Caco-2 (cell line): ENCODE measurements at regions not wholly inside any gene's neighbourhood (a gene's known extent, or its start where the extent isn't known, plus 50 kb on each side); places are given as distances from the start of the nearest gene placed in this dataset.

Source experiments
- BruUV-seq: library from RNA; stranded (reverse); fragments of 400-500 nt; replicated peaks from 2 replicates; lab custom pipeline; 2021; lab: Mats Ljungman, UMichigan
- CTCF ChIA-PET: fragments of 300-600 bp; sonication (Branson Sonifier 250); formaldehyde crosslinking; loops from one replicate; lab custom pipeline; 2022; ENCODE audit warnings: antibody characterized with exemption; lab: Charles Lee
- POLR2A ChIA-PET: fragments of 300-600 bp; sonication (Branson Sonifier 250); formaldehyde crosslinking; loops from one replicate; lab custom pipeline; 2022; ENCODE audit warnings: antibody characterized with exemption; lab: Charles Lee
- DNase-seq, 2 experiments: peaks; one replicate each; pipeline versions ENCODE4 v3.0.0 to v3.0.0-alpha.2; 2020 to 2022
- H3K27me3 ChIP-seq: replicated peaks from 2 replicates; pipeline ENCODE4 v1.6.0; 2011; ENCODE audit warnings: low read length; ENCODE audit not compliant: control insufficient read depth, insufficient read depth
- H3K36me3 ChIP-seq: 2 replicates; pipeline ENCODE4 v1.5.1; 2011; ENCODE audit warnings: low read length; ENCODE audit not compliant: control insufficient read depth, insufficient read depth
- H3K4me1 ChIP-seq: fragments of 250-450 bp; sonication (Bioruptor Pico); 2 replicates; pipeline ENCODE4 v1.5.1; 2020; ENCODE audit warnings: mild to moderate bottlenecking
- H3K4me3 ChIP-seq: 2 replicates; pipeline ENCODE4 v1.5.1; 2011; ENCODE audit warnings: low read depth, mild to moderate bottlenecking, control low read depth, low read length
- H3K9me3 ChIP-seq: fragments of 250-450 bp; sonication (Bioruptor Pico); 2 replicates; pipeline ENCODE4 v1.5.1; 2020; ENCODE audit warnings: mild to moderate bottlenecking, moderate library complexity
- H3K27ac Mint-ChIP-seq: one replicate; pipeline ENCODE4 v1.8.0; 2022; ENCODE audit warnings: mixed read lengths; ENCODE audit not compliant: unreplicated experiment
- H3K27me3 Mint-ChIP-seq: one replicate; pipeline ENCODE4 v1.8.0; 2022; ENCODE audit warnings: mixed read lengths; ENCODE audit not compliant: insufficient read depth, unreplicated experiment
- H3K36me3 Mint-ChIP-seq: one replicate; pipeline ENCODE4 v1.8.0; 2022; ENCODE audit warnings: mild to moderate bottlenecking, mixed read lengths; ENCODE audit not compliant: insufficient read depth, unreplicated experiment
- H3K4me1 Mint-ChIP-seq: one replicate; pipeline ENCODE4 v1.8.0; 2022; ENCODE audit warnings: low read depth, mixed read lengths; ENCODE audit not compliant: unreplicated experiment
- H3K4me3 Mint-ChIP-seq: one replicate; pipeline ENCODE4 v1.8.0; 2022; ENCODE audit warnings: mild to moderate bottlenecking, moderate library complexity, mixed read lengths; ENCODE audit not compliant: unreplicated experiment
- H3K9me3 Mint-ChIP-seq: one replicate; pipeline ENCODE4 v1.8.0; 2022; ENCODE audit warnings: mixed read lengths; ENCODE audit not compliant: unreplicated experiment
- CTCF ChIP-seq, 2 experiments: fragments of 200-600 bp in 1 of 2; IDR thresholded peaks; 1 replicate in 1 of 2; 2 replicates in 1 of 2; pipeline versions ENCODE4 v1.5.1 to v1.8.0; 2011 to 2022; ENCODE audit warnings: antibody characterized with exemption in 1 of 2, control low read depth in 1 of 2, inconsistent platforms in 1 of 2, low read depth in 1 of 2, low read length in 1 of 2, mild to moderate bottlenecking in 1 of 2, moderate library complexity in 1 of 2; ENCODE audit not compliant: insufficient read depth in 1 of 2, severe bottlenecking in 1 of 2, unreplicated experiment in 1 of 2
- intact Hi-C: fragments of 100-400 bp; cut with micrococcal nuclease; formaldehyde crosslinking; loops from one replicate; pipeline ENCODE4 v1.10.0; 2022; ENCODE audit not compliant: unreplicated experiment

GRCh38 chr10:28995497-28995896 lies 293.4 kb upstream of the LYZL1 start:
- intact Hi-C loops = loop anchor here (10.0 kb wide), 1 partner anchor 239 kb away; no protein-coding TSS in a partner anchor
- no peaks in the 10 kb centered on the region for H3K36me3 ChIP-seq
- no peak for DNase-seq
- TF ChIP-seq CTCF (IDR thresholded peaks at IDR 0.05; ENCODE audit: insufficient read depth in 1 of 2, low read depth in 1 of 2, low read length in 1 of 2, severe bottlenecking in 1 of 2, unreplicated experiment in 1 of 2) = no peak
- peaks cover 37% of the 10 kb centered on the region for H3K4me1 ChIP-seq
- Mint-ChIP-seq H3K27me3 (no peaks in the 10 kb centered on the region), H3K36me3 (no peaks in the 10 kb centered on the region), H3K4me3 (no peak overlapping the region), H3K9me3 (peaks cover 10% of the 10 kb centered on the region), H3K27ac (no peak overlapping the region), H3K4me1 (peaks cover 45% of the 10 kb centered on the region)
- CTCF ChIA-PET = no interaction called here
- H3K27me3 ChIP-seq = no peaks in the 10 kb centered on the region
- peaks cover 7% of the 10 kb centered on the region; the same call in 1 of the 2 replicates for H3K9me3 ChIP-seq
- H3K4me3 ChIP-seq = no peak overlapping the region
- POLR2A ChIA-PET = no interaction called here
- no TSS peak for BruUV-seq

GRCh38 chr10:28996345-28996744 lies 292.5 kb upstream of the LYZL1 start:
- Histone ChIP-seq H3K27me3 (no peaks in the 10 kb centered on the region), H3K4me1 (peaks cover 28% of the 10 kb centered on the region), H3K4me3 (no peak overlapping the region), H3K9me3 (peaks cover 7% of the 10 kb centered on the region; the same call in 1 of the 2 replicates), H3K36me3 (no peaks in the 10 kb centered on the region)
- ChIA-PET POLR2A (interaction anchor here (0.6 kb wide), 1 partner anchor 288 kb away, joined by 3 read pairs; no protein-coding TSS in a partner anchor), CTCF (no interaction called here)
- TF ChIP-seq CTCF (IDR thresholded peaks at IDR 0.05; ENCODE audit: insufficient read depth in 1 of 2, low read depth in 1 of 2, low read length in 1 of 2, severe bottlenecking in 1 of 2, unreplicated experiment in 1 of 2) = no peak
- BruUV-seq = no TSS peak
- Mint-ChIP-seq H3K36me3 (no peaks in the 10 kb centered on the region), H3K9me3 (peaks cover 10% of the 10 kb centered on the region), H3K27me3 (no peaks in the 10 kb centered on the region), H3K4me1 (peaks cover 38% of the 10 kb centered on the region), H3K27ac (no peak overlapping the region), H3K4me3 (no peak overlapping the region)
- intact Hi-C loops = loop anchor here (2.0 to 10.0 kb wide), 2 partner anchors 112 to 238 kb away; no protein-coding TSS in a partner anchor
- no peak for DNase-seq

GRCh38 chr10:28996947-28997551 lies 291.8 kb upstream of the LYZL1 start:
- Histone ChIP-seq H3K27me3 (no peaks in the 10 kb centered on the region), H3K4me3 (no peak overlapping the region), H3K9me3 (peaks cover 7% of the 10 kb centered on the region; the same call in 1 of the 2 replicates), H3K36me3 (no peaks in the 10 kb centered on the region), H3K4me1 (peaks cover 21% of the 10 kb centered on the region)
- DNase-seq = no peak
- BruUV-seq = no TSS peak
- peaks cover 31% of the 10 kb centered on the region for H3K4me1 Mint-ChIP-seq
- intact Hi-C loops = loop anchor here (2.0 to 10.0 kb wide), 2 partner anchors 112 to 238 kb away; no protein-coding TSS in a partner anchor
- CTCF ChIA-PET = no interaction called here
- no peak for TF ChIP-seq CTCF (IDR thresholded peaks at IDR 0.05; ENCODE audit: insufficient read depth in 1 of 2, low read depth in 1 of 2, low read length in 1 of 2, severe bottlenecking in 1 of 2, unreplicated experiment in 1 of 2)
- no peaks in the 10 kb centered on the region for H3K27me3 Mint-ChIP-seq
- H3K9me3 Mint-ChIP-seq = peaks cover 10% of the 10 kb centered on the region
- no peaks in the 10 kb centered on the region for H3K36me3 Mint-ChIP-seq
- peak overlapping the region; percentile 3 for H3K27ac Mint-ChIP-seq
- POLR2A ChIA-PET = interaction anchor here (0.6 kb wide), 1 partner anchor 287 kb away, joined by 3 read pairs; no protein-coding TSS in a partner anchor
- H3K4me3 Mint-ChIP-seq = no peak overlapping the region
